ENCODE measurements at regions not wholly inside any gene's neighbourhood (a gene's known extent, or its start where the extent isn't known, plus 50 kb on each side); places are given as distances from the start of the nearest gene placed in this dataset.

DNA sequence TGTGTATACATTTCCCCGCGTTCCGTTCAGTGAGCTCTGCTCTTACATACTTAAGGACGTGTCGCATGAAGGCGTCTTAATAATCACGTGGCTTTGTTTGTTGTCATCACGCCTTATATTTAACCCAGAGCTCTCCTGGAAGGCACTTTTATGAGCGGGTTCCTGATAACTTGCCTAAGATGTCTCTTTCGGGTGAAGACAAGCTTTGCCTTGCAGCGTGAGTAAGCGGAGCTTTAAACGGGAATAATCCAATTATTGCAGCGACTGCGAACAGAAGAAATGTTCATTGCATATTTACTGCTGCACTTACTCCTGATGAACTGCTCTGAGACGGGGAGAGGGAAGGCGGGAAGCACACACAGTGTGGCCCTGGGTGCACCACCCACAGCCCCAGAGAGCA is 1128.2 kb downstream of the BRD1 start:
- over 99% methylated on average over 16 of the region's 17 CpGs for WGBS (ENCODE audit: insufficient coverage)
- Histone ChIP-seq H3K4me2 (replicated peaks; ENCODE audit: low read depth, low read length, poor library complexity, severe bottlenecking) (no peak overlapping the region), H3K4me1 (ENCODE audit: control insufficient read depth in 2 of 2, insufficient read depth in 2 of 2, low read length in 2 of 2) (no peaks in the 10 kb centered on the region), H3K27me3 (replicated peaks in 1 of 4; ENCODE audit: control extremely low read depth in 1 of 4, control insufficient read depth in 3 of 4, insufficient read depth in 4 of 4, low read length in 3 of 4) (no peaks in the 10 kb centered on the region), H4K20me1 (ENCODE audit: control insufficient read depth, insufficient read depth, low read length, poor library complexity, severe bottlenecking) (no peaks in the 10 kb centered on the region), H3K27ac (ENCODE audit: low read length in 2 of 2) (no peak overlapping the region), H3K36me3 (replicated peaks in 1 of 2; ENCODE audit: control extremely low read depth in 1 of 2, control insufficient read depth in 1 of 2, extremely low read depth in 1 of 2, insufficient read depth in 2 of 2, low read length in 1 of 2) (no peaks in the 10 kb centered on the region), H3K9me3 (ENCODE audit: control extremely low read depth in 1 of 3, control insufficient read depth in 2 of 3, insufficient read depth in 1 of 3, low read length in 2 of 3) (peaks cover 0 to 21% (median 0%) of the 10 kb centered on the region in 3 donors), H2AFZ (ENCODE audit: insufficient read depth, low read depth, low read length, poor library complexity, severe bottlenecking) (no peak overlapping the region), H3K9ac (ENCODE audit: low read length) (no peak overlapping the region), H3K4me3 (ENCODE audit: control extremely low read depth in 1 of 5, extremely low read depth in 1 of 5, insufficient read depth in 1 of 5, low read depth in 2 of 5, low read length in 4 of 5) (no peak overlapping the region), H3K79me2 (ENCODE audit: control insufficient read depth, insufficient read depth, low read length) (no peaks in the 10 kb centered on the region)
- no peak for TF ChIP-seq EZH2 (IDR thresholded peaks at IDR 0.05; ENCODE audit: borderline replicate concordance, insufficient read depth, low read depth, low read length, poor library complexity, severe bottlenecking)
- TF ChIP-seq, protein P1, sequence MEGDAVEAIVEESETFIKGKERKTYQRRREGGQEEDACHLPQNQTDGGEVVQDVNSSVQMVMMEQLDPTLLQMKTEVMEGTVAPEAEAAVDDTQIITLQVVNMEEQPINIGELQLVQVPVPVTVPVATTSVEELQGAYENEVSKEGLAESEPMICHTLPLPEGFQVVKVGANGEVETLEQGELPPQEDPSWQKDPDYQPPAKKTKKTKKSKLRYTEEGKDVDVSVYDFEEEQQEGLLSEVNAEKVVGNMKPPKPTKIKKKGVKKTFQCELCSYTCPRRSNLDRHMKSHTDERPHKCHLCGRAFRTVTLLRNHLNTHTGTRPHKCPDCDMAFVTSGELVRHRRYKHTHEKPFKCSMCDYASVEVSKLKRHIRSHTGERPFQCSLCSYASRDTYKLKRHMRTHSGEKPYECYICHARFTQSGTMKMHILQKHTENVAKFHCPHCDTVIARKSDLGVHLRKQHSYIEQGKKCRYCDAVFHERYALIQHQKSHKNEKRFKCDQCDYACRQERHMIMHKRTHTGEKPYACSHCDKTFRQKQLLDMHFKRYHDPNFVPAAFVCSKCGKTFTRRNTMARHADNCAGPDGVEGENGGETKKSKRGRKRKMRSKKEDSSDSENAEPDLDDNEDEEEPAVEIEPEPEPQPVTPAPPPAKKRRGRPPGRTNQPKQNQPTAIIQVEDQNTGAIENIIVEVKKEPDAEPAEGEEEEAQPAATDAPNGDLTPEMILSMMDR (IDR thresholded peaks at IDR 0.05): no peak
- Mint-ChIP-seq H3K27ac (no peak overlapping the region), H3K27me3 (no peaks in the 10 kb centered on the region), H3K4me1 (no peaks in the 10 kb centered on the region), H3K4me3 (no peak overlapping the region), H3K9me3 (ENCODE audit: insufficient read depth) (no peaks in the 10 kb centered on the region)
- DNase-seq: no peak
- intact Hi-C loops (cut with micrococcal nuclease): no loop called here
- ChIA-PET CTCF (no interaction called here), POLR2A (no interaction called here)
- no peak for ATAC-seq (ENCODE audit: low read depth)

DNA sequence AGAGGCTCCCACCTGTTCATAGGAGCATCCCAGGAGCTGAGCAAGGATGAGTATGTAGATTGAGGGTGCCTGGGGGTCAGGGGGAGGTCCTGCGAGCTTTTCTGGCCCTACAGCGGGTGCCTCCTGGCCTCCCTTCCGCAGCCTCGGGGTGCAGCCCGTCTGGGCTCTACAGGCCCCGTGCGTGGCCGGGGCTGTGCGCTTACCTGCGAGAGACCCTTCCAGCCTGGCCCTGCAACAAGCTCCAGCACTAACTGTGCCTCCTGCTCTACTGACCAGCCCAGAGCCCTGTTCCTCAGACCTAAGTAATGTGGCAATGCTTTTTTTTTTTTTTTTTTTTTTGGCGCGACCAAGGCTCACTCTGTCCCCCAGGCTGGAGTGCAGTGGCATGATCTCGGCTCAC is 1129.1 kb downstream of the BRD1 start:
- 80% methylated on average over 12 of the region's 13 CpGs for WGBS (ENCODE audit: insufficient coverage)
- peaks cover 0 to 19% (median 0%) of the 10 kb centered on the region in 3 donors for H3K9me3 ChIP-seq (ENCODE audit: control extremely low read depth in 1 of 3, control insufficient read depth in 2 of 3, insufficient read depth in 1 of 3, low read length in 2 of 3)
- no peaks in the 10 kb centered on the region for H3K4me1 ChIP-seq (ENCODE audit: control insufficient read depth in 2 of 2, insufficient read depth in 2 of 2, low read length in 2 of 2)
- intact Hi-C loops (cut with micrococcal nuclease): no loop called here
- Mint-ChIP-seq H3K4me3 (no peak overlapping the region), H3K9me3 (ENCODE audit: insufficient read depth) (no peaks in the 10 kb centered on the region), H3K4me1 (no peaks in the 10 kb centered on the region), H3K27me3 (no peaks in the 10 kb centered on the region), H3K27ac (no peak overlapping the region)
- H3K9ac ChIP-seq (ENCODE audit: low read length): no peak overlapping the region
- no peak for ATAC-seq (ENCODE audit: low read depth)
- no peak overlapping the region for H3K4me2 ChIP-seq (replicated peaks; ENCODE audit: low read depth, low read length, poor library complexity, severe bottlenecking)
- no peak overlapping the region for H3K27ac ChIP-seq (ENCODE audit: low read length in 2 of 2)
- no peaks in the 10 kb centered on the region for H3K27me3 ChIP-seq (replicated peaks in 1 of 4; ENCODE audit: control extremely low read depth in 1 of 4, control insufficient read depth in 3 of 4, insufficient read depth in 4 of 4, low read length in 3 of 4)
- no peaks in the 10 kb centered on the region for H3K79me2 ChIP-seq (ENCODE audit: control insufficient read depth, insufficient read depth, low read length)
- DNase-seq: no peak
- H3K36me3 ChIP-seq (replicated peaks in 1 of 2; ENCODE audit: control extremely low read depth in 1 of 2, control insufficient read depth in 1 of 2, extremely low read depth in 1 of 2, insufficient read depth in 2 of 2, low read length in 1 of 2): no peaks in the 10 kb centered on the region
- ChIA-PET CTCF (no interaction called here), POLR2A (no interaction called here)
- H3K4me3 ChIP-seq (ENCODE audit: control extremely low read depth in 1 of 5, extremely low read depth in 1 of 5, insufficient read depth in 1 of 5, low read depth in 2 of 5, low read length in 4 of 5): no peak overlapping the region
- H2AFZ ChIP-seq (ENCODE audit: insufficient read depth, low read depth, low read length, poor library complexity, severe bottlenecking): no peak overlapping the region
- no peaks in the 10 kb centered on the region for H4K20me1 ChIP-seq (ENCODE audit: control insufficient read depth, insufficient read depth, low read length, poor library complexity, severe bottlenecking)
- TF ChIP-seq, protein P1 (IDR thresholded peaks at IDR 0.05): no peak
- no peak for TF ChIP-seq EZH2 (IDR thresholded peaks at IDR 0.05; ENCODE audit: borderline replicate concordance, insufficient read depth, low read depth, low read length, poor library complexity, severe bottlenecking)
